Medulla oblongata (tissue), 1 donor: ENCODE measurements at regions not wholly inside any gene's neighbourhood (a gene's known extent, or its start where the extent isn't known, plus 50 kb on each side); places are given as distances from the start of the nearest gene placed in this dataset.

Experiments used
- DNase-seq: peaks from one replicate; pipeline ENCODE4 v3.0.0-alpha.2; 2015; ENCODE audit errors: extremely low spot score

DNA sequence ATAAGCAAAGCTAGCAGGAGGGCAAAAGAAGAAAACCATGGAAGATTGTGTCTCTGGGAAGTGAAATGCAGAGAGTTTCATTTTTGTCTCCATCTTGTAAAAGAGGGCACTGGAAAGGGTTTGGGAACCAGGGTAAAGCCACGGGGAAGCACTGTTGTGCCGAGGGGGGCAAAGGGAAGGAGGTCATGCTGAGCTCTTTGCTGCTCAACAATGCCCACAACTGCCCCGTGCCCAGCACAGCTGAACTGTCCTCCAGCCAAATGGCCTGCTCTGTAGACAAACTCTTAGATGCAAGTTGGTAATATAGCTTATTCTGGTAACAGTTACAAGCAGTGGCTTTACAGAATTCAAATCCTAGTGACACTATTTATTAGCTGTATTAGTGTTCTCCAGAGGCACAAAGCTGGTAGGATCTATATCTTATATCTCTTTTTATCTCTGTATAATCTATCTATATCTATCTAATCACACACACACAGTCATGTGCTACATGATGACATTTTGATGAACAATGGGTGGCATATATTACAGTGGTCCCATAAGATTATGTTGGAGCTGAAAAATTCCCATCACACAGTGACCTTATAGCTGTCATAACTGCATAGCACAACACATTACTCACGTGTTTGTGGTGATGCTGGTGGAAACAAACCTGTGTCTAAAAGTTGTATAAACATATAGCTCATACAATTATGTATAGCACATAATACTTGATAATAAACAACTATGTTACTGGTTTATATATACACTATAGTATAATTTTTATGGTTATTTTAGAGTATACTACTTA, 203.4 kb upstream of the DDHD1 start:
- no peak for DNase-seq

DNA sequence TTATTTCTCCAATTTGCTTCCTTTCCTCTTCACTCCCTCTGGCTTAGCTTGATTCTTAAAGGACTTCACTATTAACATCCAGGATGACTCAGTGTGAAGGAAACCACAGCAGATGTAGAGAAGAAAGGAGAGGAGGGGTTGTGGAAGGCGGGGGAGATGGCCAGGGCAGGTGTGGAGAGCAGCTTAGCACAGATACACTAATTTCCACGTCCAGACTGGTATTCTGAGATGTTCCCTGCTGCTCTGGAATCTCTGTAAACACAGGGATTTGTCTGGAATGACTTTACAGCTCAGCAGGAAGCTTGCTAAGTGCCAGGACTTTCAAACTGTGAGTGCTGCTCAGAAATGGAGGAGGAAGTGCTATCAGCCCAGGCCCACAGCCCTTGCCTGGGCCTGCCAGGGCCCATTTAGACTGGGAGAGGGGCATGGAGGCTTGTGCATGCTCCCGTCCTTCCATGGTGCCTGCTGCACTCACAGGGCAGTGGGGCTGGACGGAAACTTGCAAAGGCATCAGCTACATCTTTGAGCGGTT, 202.5 kb upstream of the DDHD1 start:
- peak; percentile 4 for DNase-seq

DNA sequence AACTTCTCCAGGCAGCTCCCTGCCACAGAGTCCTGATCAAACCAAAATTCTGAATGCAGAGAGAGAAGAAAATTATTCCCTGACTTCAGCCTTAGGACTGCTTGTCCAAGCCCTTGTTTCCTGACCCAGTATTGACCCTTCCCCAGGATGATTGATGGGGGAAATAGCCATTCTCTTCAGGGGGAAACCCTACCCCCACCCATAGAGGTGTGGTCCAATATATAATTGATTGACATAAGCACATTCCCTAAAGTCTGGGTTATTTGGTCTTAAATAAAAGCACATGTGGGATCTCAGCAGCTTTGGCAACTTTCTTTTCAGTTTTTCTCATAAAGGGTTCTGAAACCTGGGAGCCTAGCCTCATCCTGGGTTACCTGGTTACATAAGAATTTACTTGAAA, 201.2 kb upstream of the DDHD1 start:
- DNase-seq: no peak

DNA sequence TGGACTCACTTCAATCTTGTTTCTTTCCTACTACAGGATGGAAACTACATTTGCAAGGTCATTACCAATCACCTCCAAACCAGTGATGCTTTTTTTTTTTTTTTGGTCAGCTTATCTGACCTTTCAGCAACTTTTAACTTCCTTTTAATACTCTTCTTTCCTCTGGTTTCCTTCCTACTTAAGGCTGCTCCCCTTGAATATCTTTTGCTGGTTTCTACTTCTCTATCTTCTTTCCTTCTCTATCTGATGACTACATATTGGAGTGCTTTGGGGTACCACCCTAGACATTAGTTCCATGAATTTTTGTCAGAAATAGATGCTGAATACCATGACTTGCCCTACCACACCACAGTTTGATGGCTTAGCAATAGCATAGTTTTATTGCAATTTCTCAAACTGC, 197.7 kb upstream of the DDHD1 start:
- no peak for DNase-seq

DNA sequence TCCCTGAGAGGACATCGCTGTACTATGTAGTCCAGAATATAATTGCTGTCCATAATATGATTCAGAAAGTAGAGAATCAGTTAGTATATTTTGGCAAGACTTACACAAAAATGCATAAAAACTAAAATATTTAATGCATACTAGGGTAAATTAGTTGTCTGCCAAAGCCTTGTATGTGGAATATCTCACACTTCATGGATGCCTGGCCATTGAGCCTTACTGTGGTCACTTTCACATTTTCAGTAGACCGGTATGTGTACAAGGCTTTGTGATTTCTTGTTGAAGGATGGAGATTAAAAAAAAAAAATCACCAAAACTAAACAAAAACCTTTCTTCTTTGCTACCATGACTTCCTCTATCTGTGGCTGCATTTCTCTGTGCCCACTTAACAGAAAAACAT, 197.3 kb upstream of the DDHD1 start:
- DNase-seq: no peak

DNA sequence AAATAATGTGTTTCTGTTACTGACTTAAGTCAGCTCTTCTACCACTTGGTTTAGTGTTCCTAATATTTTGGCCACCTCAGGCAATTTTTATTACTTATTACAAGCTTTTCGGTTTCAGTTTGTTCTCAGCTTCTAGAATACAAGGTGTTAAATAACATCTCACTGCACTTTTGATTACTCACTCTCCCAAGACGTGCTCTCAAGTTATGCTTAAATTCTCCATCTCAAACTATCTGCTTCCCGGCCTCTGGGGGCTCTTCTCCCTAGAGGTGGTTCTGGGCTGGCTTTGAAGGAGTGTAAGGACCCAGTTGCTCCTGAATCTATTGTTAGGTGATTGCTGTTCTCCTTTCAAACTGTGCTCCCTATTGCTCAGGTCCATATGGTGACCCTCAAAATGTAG, 193.9 kb upstream of the DDHD1 start:
- no peak for DNase-seq

DNA sequence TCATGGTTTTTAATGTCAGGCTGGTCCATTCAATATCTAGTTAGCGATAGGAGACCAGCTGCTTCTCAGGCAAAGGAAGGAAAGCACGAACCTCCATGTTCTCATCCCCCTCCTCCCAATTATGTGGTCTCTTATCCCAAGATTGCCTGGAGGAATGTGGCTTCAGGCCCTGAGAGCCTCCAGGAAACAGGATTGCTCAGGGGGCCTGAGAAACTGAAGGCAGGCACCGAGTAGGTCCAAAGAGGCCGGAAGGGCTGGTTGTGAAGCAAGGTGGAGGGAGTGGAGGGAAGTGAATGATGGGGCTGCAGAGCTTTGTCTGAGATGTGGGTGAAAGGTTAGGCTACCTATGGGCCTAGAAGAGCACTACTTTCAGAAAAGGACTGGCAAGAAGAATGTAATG, 188.2 kb upstream of the DDHD1 start:
- DNase-seq: no peak

DNA sequence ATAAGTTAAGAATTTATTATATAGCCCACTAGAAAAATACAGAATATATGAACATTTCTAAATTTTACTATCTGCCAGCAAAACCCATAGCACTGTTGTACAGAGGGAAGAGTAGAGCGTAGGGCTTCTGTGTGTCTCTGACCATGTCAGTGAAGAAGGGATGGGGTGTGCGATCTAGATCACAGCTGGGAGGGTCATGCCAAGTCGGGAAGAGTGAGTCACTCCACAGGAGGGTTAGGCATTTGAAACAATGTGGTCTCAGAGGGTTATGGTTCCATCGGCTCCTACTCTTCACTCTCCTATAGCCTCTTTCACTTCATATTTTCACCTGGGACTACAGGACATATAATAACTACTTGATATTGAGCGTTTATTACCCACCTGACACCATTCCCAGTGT, 185.1 kb upstream of the DDHD1 start:
- no peak for DNase-seq

DNA sequence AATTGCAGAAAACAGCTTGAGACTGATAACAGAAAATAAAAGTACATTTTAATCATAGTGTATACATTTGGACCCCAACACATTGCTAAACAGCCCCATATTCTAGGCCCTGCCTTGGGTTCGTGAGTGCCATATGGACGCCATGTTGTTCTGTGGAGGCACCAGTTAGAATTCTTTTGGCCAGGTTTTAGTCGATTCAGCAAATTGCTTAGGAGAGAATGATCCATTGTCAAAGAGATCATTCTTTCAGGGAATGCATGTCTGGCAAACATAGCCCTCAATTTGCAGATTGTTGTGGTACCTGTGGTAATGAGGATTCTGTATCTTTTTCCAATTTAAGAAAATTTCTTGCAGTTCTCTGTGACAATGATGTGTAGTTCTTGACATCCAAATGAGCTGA, 183.6 kb upstream of the DDHD1 start:
- no peak for DNase-seq

DNA sequence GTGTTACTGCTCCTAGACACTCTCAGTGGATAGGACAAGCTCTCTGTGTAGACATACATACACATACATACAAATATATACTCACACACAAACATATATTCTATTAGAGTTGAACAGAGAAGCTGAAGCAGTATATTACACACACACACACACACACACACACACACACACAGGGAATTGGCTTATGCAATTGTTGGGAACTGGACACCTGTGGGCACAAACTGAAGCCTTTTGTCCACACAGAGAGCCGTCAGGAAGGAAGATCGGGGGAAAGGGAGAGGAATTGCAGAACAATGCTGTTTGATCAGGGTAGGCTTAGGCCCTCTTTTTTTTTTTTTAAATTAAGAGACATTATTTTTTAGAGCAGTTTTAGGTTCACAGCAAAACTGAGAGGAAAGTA, 180.7 kb upstream of the DDHD1 start:
- no peak for DNase-seq

DNA sequence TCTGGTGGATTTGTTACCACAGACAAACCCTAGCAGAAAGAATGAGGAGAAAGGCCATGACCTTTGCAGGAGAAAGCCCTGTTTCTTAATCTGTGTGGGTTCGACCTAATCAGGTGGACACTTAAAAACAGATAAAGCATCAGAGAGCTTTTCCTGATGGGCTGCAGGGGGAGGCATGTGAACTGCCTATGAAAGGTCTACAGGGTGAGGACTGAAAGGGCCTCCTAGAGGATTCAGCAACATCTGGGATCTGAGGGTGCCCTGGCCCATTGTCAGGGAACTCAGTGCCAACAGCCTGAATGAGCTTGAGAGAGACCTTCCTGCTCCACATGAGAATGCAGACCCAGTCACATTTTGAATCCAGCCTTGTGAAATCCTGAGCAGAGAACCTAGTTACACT, 178.8 kb upstream of the DDHD1 start:
- no peak for DNase-seq

DNA sequence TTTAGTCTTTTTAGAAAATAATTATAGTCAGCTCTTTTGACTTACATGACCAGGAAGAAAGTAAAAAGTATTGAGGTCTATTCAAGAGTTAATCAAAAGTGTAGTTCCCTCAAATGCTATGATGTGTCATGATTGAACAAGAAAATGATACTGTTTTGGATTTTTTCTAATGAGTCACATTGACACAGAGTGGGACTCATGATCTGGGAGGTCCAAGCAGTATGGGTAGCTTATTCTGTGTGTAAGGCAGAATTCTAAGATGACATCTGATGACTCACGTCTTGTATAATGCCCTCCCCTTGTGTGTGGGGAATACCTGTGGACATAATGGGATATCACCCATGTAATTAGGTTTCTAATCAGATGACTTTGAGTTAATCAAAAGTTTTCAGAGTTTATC, 178.1 kb upstream of the DDHD1 start:
- DNase-seq: no peak

DNA sequence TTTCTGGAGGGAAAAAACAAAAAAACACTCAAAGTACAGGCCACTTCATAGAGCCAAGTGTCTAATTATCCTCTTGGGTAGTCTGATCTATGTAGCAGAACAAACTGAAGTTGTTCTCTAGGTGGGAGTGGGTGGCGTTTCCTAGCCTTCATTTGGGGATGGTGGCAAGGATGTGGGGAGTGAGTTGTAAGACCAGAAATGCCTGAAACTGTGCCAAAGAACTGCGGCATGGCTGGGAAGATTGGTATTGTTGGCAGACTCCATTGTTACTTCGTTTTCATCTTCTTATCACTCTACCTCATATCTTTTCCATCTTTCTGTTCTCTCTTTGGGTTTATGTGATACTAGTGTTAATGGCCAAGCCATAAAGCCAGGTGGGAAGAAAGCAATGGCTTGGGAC, 177.3 kb upstream of the DDHD1 start:
- no peak for DNase-seq

DNA sequence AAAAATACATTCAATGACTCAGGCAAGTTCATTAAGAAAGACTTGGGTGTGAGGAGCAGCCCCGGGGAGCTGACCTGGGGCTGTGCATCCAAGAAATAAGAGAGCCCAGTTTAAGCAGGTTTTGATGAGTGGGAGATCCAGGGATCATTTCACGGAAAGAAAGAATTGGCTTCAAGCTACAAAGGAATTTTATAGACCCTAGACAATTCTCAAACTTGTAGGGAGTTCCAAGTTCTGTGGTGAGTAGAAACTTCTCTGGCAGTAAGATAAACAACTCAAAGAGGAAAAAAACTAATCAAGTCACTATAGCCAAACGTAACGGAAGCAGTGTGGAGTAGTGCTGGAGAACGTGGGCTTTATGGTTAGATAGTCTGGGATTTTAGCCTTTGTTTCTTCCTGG, 175.7 kb upstream of the DDHD1 start:
- no peak for DNase-seq

DNA sequence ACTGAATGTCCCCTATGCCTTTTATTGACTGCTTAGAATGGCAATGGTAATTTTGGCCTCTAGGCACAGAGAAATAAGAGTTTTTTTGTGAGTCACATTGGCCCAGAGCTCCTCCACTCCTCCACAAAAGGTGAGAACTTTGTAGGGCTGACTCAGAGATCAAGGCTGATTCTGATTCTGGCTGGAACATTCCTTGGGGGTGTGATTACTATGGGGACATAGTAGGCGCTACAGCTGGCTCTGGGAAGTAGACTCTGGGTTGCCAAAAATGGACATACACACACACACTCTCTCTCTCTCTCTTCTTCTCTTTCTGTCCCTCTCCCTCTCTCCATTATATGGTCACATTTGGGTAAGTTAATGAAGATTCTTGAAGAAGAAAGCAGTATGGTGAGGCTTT, 174.6 kb upstream of the DDHD1 start:
- no peak for DNase-seq

DNA sequence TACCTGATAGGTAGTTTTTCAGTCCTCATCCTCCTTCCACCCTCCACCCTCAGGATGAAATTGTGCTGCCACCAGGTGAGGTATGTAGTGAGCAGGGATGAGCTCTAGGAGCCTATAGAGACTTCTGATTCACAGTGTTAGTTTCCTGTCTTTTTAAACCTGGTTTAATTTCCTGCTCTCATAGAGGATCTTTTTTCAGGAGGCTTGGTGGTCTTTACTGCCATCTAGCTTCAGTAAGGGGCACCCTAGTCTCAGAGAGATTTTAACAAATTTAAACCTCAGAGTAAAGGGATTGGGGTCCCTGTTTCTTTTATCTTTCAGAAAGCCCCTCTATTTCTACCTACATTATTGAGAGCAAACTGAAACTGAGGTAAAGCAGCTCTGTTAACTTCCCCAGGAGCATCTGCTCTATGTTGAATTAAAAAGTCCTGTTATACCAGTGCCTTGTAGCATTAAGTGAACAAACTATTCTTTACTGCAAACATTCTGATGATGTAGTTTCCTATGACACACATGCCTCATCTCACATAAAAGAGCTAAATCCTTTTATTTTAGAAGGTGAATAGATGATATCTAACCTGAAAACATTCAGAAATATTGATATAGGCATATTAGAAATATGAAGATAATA, 172.2 kb upstream of the DDHD1 start:
- peak; percentile 60 for DNase-seq

DNA sequence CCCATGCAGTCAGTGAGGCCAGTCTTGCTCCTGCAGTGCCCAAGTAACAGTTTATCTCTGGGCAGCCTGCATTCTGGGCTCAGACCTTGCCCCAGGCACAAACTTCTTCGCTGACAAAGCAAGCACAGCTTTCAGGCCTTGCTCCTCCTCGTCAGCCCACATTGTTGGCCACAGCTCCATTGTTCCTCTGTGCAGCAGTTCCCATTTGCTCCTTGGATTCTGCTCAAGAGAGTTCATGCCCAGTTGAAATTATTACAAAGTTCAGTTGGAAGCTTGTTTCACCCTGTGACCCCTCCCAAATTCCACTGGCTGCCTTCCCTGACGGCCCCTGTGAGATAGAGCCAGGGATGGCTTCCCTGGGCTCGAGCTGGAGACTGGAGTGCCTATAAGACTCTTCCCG, 163.4 kb upstream of the DDHD1 start:
- DNase-seq: no peak

DNA sequence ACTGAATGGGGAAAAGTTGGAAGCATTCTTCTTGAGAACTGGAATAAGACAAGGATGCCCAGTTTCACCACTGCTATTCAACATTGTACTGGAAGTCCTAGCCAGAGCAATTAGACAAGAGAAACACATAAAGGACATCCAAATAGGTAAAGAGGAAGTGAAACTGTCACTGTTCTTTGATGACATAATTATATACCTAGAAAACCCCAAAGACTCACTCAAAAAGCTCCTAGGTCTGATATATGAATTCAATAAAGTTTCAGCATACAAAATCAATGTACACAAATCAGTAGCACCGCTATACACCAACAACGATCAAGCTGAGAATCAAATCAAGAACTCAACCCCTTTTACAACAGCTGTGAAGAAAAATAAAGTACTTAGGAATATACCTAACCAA, 157.3 kb upstream of the DDHD1 start:
- DNase-seq: no peak

DNA sequence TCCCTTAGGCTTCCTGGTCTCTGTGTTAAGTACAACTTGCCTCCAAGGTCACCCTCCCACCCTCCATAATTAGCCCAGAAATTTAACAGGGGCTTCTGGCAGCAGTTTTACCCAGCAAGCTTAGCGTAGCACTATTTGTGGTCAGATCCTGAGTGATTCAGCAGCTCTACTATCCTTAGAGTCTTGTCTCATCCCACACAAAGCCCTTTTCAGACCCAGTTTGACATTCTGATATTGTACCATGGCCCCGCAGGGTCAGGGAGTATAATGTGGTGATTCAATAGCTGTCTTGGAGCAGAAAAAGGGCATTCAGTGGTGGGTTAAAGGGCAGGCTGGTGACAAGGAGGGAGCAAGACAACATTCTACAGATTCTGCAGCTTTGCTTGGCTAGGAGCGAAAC, 153.8 kb upstream of the DDHD1 start:
- peak; percentile 96 for DNase-seq

DNA sequence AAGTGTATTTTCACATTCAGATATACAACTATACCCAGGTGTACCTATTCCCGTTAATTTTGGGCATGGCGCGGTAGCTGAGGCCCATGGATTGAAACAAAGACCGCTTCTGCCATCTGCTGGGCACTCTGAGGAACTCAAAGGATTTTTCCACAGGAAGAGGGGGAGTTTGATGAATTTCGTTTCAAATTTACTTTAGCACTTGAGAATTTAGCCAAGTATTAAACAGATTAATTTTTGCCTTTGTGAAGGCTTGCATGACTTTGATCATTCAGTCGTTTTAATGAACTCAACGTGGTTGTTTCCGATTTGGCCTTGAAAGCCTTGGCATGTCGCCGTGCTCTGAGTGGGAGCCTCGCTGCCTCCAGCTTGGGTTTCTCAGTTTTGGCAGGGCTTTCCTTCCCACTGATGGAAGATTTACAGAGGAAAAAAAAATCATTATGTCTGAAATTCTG, 153.2 kb upstream of the DDHD1 start:
- DNase-seq: peak; percentile 85

DNA sequence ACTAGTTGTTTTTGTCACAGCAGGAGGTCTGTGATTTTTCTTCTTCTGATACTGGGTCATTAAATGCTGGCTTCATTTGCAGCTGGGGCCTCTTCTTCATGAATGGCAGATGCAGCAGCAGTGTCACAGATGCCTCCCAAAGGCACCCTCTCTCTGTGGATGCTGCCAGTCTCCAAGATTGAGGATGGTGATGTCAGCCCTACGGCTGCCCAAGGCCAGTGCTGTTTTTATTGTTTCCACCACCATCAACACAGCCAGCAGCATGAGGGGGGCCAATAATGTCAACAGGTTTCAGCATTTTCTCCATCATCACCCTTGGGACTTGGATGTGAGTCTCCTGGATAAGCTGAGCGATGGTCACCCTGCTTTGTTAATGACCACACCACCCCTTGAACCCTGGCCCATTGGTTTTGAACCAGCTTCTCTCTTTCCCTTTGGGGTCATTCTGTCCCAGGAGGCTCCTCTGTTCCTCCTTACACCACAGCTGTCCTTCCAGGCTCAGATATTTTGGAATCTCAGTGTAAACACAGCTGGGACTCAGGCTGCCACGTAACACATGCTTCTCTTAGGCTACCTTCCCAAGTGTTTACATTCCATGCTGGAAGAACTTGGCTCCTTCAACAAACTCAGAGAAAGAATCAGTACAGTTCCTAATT, 151.7 kb upstream of the DDHD1 start:
- DNase-seq: peak; percentile 20

DNA sequence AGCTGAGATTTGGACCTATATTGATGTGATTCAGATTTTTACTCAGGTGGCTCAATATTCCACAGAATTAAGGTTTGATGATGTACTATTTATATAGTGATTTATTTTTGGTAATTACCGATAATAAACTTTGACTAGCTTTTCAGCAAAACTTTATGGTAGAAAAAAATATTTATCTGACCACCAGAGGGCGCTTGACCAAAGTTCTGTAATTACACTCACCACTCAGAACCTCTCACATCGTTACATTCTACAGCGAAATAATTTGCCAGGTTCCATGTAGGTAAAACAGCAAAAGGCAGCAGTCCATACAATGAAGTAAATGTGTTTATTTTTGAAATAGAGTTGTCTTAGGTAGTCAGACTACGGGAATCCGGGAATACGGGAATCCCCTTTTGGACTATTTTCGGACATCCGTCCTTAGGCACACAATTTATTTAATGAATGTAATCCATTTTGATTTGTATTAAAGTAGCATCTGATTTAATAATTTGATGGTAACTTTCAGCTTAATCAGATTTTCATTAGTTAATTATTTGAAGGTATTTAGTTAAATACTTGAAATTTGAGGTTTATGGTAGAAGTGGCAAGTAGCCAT, 143.0 kb upstream of the DDHD1 start:
- DNase-seq: peak; percentile 76
